NCI-H128 (cell line): ENCODE measurements at regions not wholly inside any gene's neighbourhood (a gene's known extent, or its start where the extent isn't known, plus 50 kb on each side); places are given as distances from the start of the nearest gene placed in this dataset.

Experiments
- DNase-seq: peaks from one replicate; lab custom pipeline; 2025; ENCODE audit not compliant: unreplicated experiment; lab: John Stamatoyannopoulos, UW

- DNase-seq: no peak
Measured at GRCh38 chr4:100852326-100852725, 334.5 kb upstream of the EMCN start.

GRCh38 chr4:100849319-100849718, 331.5 kb upstream of the EMCN start:
- no peak for DNase-seq

DNA sequence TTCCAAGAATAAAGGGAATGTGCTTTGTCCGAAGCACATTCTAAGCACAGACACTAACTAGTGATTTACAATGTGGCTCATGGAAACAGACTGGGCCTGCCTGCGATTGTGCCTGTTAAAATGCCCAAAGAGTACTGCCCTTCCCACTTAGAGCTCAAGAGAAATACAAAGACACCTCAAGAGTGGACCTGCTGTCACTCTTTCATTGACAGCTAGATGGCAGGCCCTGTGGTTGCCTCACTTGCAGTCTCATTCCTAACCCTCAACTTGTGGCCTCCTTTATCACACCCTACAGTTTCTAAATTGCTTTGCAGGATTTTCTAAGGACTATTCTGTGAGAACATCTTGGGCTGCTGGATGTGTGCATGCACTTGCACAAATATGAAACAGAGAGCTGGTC, 331.0 kb upstream of the EMCN start:
- no peak for DNase-seq

DNA sequence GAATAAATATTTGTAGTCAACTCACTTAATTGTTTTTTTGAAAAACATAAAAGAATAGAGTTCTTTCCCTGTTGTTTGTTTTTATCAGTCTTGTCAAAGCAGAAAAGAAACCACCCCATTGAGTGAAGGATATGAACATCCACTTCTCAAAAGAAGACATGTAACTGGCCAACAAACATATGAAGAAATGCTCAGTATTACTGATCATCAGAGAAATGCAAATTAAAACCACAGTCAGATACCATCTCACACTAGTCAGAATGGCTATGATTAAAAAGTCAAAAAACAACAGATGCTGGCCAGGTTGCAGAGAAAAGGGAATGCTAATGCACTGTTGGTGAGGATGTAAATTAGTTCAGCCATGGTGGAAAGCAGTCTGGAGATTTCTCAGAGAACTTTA, 326.1 kb upstream of the EMCN start:
- no peak for DNase-seq

DNA sequence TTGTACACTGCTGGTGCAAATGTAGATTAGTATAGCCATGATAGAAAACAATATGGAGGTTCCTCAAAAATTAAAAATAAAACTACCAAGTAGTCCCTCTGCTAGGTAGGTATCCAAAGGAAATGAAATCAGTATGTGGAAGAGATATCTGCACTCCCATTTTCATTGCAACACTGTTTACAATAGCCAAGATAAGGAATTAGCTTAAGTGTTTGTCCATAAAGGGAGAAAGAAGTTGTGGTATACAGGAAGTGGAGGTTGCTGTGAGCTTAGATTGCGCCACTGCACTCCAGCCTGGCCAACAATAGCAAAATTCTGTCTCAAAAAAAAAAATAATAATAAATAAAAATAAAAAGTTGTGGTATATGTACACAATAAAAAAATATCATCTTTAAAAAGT, 325.0 kb upstream of the EMCN start:
- DNase-seq: no peak

GRCh38 chr4:100841911-100842310, 324.1 kb upstream of the EMCN start:
- no peak for DNase-seq

GRCh38 chr4:100839712-100840111, 321.9 kb upstream of the EMCN start:
- DNase-seq: no peak

DNA sequence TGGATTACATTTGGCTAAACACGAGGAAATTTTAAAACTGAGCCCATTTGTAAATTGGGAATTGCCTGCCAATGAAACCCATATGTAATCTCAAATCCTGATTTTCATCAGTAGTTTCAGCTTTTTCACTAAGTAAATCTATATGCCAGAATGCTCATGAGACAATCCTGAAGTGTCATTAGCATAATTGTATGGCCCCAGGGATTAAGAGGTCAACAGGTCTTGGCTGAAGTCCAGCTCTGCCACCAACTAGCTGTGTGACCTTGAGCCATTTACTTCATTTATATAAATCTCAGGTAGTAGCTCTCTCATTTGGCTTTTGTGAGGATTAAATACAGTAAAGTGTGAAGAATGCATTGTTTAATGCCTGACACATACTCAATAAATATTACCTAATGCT, 320.5 kb upstream of the EMCN start:
- DNase-seq: no peak

- DNase-seq: peak; percentile 49
Measured at GRCh38 chr4:100836929-100837328, 319.1 kb upstream of the EMCN start.

DNA sequence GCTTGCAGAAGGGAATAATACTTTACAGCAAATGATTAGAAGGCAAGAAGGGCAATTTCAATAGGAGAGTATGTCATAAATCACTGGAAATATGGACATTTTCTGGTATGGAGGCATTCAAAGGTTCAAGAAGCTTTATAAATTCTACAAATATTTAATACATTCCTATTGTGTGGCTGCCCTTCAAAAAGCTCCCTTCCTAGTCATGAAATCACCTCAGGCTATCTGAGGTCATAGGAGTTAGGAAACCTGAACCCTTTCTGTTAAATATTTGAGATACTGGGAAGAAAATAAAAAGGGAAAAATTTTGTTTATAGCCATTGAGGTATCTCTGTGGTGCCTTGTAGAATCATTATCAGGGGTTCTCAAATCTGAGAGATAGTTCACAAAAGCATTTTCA, 316.8 kb upstream of the EMCN start:
- no peak for DNase-seq

- DNase-seq: no peak
Measured at GRCh38 chr4:100833906-100834305, 316.1 kb upstream of the EMCN start.

DNA sequence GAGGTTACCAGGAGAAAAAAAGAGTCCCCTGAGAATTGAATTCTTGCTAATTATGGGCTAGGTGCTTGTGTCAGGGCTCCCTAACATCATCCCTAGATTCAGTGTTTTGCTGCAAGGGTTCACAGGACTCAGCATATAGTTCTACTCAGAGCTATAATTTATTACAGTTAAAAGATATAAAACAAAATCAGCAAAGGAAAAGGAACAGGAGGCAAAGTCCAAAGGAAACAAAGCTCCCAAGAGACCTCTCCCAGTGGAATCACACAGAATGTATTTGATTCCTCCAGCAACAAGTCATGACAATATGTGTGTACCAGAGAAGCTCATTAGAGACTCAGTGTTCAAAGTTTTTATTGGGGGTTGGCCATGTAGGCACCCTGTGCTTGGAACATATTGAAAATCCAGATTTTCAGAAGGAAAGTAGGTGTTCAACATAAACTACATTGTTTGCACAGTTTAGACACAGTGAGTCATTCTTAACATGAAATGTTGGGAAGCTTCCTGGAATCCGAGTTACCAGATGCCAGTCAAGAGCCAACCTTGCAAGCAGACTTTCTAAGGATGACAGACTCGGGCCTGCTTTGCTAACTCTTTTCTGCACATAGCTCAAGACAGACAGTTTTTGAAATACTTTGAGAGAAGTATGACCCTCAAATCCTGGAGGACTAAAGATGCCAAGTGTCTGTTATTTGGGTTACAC, 311.3 kb upstream of the EMCN start:
- DNase-seq: no peak

- DNase-seq: no peak
Measured at GRCh38 chr4:100828364-100828763, 310.5 kb upstream of the EMCN start.

DNA sequence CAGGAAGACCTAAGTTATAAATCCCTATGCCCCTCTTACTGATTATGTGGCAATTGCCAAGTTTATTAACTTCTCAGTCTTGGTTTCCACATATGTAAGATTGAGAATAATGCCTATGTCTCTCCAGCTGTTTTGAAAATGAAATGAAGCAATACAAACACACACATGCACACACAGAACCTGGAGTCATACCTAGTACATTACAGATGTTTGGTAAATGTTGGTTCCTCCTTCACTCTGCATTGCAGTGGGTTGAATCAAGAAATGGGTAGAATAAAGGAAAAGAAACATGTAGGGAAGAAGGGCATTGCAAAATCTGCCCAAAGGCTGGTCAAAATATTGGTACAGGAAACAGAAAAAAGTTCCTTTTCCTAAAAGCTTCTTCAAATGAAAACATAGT, 309.9 kb upstream of the EMCN start:
- no peak for DNase-seq

- DNase-seq: no peak
Measured at GRCh38 chr4:100826808-100827548, 309.2 kb upstream of the EMCN start.

GRCh38 chr4:100826067-100826466, 308.2 kb upstream of the EMCN start:
- DNase-seq: no peak

DNA sequence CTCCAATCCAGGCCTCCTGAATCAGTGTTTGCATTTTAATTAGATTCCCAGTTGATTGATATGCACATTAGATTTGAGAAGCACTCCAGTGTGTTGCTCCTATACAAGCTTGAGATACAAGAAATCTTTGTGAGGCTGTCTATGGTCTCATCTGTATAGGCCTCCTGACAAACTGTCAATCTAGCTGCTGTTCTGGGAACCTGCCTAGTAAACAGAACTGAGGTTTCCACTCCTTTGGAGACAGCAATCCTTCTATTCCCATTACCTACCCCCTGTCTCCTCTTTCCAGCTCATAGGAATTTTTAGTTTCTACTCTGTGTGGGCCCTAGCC, 306.1 kb upstream of the EMCN start:
- DNase-seq: no peak

DNA sequence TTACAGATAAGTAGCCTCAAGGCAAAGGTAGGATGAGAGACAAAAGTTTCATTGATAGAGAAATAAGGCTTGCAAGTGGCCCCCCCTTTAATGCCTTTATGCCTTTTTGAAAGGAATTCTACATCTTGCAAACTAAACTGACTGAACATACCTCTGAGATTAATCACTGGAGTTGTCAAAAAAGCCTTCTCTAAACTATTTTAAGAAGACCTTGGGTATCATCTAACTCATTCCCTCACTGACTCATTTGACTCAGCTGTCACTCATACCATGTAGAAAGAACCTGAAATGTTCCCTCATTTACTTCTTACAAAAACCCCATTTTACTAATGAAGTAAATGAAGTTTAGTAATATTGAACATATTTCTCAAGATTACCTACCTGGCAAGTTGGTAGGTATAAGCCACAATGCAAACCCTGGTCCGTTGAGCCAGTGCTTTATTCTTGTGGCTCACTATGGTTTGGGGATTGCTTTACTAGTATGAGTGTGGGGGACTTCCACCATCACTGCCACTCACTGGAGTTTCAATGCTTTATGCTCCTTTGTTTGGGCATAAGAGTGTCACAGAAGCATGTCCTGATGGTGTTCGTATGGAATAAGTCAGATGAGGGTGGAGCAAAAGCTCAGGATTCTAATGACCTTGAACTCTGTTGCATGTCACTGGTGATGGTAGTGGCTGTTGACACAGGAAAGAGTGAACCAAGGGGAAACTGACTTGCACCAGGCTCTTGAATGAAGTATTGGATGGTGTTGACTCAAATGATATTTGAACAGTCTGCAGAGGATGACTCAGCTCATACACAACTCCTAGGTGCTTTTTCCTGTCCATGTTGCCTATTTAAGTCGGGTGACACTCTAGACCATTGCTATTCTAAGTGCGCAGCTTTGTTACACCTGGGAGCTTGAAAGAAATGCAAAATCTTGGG, 305.5 kb upstream of the EMCN start:
- no peak for DNase-seq

GRCh38 chr4:100820249-100820648, 302.4 kb upstream of the EMCN start:
- no peak for DNase-seq

GRCh38 chr4:100819505-100819904, 301.7 kb upstream of the EMCN start:
- no peak for DNase-seq

GRCh38 chr4:100816436-100817045, 298.7 kb upstream of the EMCN start:
- DNase-seq: no peak
